ENCODE measurements at regions not wholly inside any gene's neighbourhood (a gene's known extent, or its start where the extent isn't known, plus 50 kb on each side); places are given as distances from the start of the nearest gene placed in this dataset.

GRCh38 chr4:81667539-81667938, 195.8 kb upstream of the RASGEF1B start:
- DNase-seq (ENCODE audit: low read depth in 1 of 2, low spot score in 1 of 2), result no peak
- TF ChIP-seq CTCF (IDR thresholded peaks at IDR 0.05; ENCODE audit: low read depth, low read length), result no peak
- Histone ChIP-seq H3K27me3 (no peaks in the 10 kb centered on the region), H3K27ac (no peak overlapping the region), H3K4me1 (ENCODE audit: low read depth) (no peaks in the 10 kb centered on the region), H3K9me3 (ENCODE audit: low read depth) (no peaks in the 10 kb centered on the region), H3K36me3 (no peaks in the 10 kb centered on the region), H3K4me3 (no peak overlapping the region)

GRCh38 chr4:81666491-81666890, 194.8 kb upstream of the RASGEF1B start:
- H3K27ac ChIP-seq, result no peak overlapping the region
- no peak for TF ChIP-seq CTCF (IDR thresholded peaks at IDR 0.05; ENCODE audit: low read depth, low read length)
- H3K36me3 ChIP-seq, result no peaks in the 10 kb centered on the region
- no peaks in the 10 kb centered on the region for H3K9me3 ChIP-seq (ENCODE audit: low read depth)
- no peaks in the 10 kb centered on the region for H3K27me3 ChIP-seq
- no peak overlapping the region for H3K4me3 ChIP-seq
- no peak for DNase-seq (ENCODE audit: low read depth in 1 of 2, low spot score in 1 of 2)
- H3K4me1 ChIP-seq (ENCODE audit: low read depth), result no peaks in the 10 kb centered on the region

- Histone ChIP-seq H3K9me3 (ENCODE audit: low read depth) (no peaks in the 10 kb centered on the region), H3K36me3 (no peaks in the 10 kb centered on the region), H3K27me3 (no peaks in the 10 kb centered on the region), H3K4me1 (ENCODE audit: low read depth) (no peaks in the 10 kb centered on the region), H3K4me3 (no peak overlapping the region), H3K27ac (no peak overlapping the region)
- TF ChIP-seq CTCF (IDR thresholded peaks at IDR 0.05; ENCODE audit: low read depth, low read length), result no peak
- DNase-seq (ENCODE audit: low read depth in 1 of 2, low spot score in 1 of 2), result no peak
These were observed 193.9 kb upstream of the RASGEF1B start for GRCh38 chr4:81665649-81666048.

- H3K4me1 ChIP-seq (ENCODE audit: low read depth), result no peaks in the 10 kb centered on the region
- H3K27me3 ChIP-seq, result no peaks in the 10 kb centered on the region
- no peaks in the 10 kb centered on the region for H3K9me3 ChIP-seq (ENCODE audit: low read depth)
- H3K4me3 ChIP-seq, result no peak overlapping the region
- TF ChIP-seq CTCF (IDR thresholded peaks at IDR 0.05; ENCODE audit: low read depth, low read length), result no peak
- H3K36me3 ChIP-seq, result no peaks in the 10 kb centered on the region
- no peak for DNase-seq (ENCODE audit: low read depth in 1 of 2, low spot score in 1 of 2)
- H3K27ac ChIP-seq, result no peak overlapping the region
These were observed 193.3 kb upstream of the RASGEF1B start for GRCh38 chr4:81665045-81665444.

- DNase-seq (ENCODE audit: low read depth in 1 of 2, low spot score in 1 of 2), result peak; percentile 22 to 33
- Histone ChIP-seq H3K36me3 (no peaks in the 10 kb centered on the region), H3K9me3 (ENCODE audit: low read depth) (no peaks in the 10 kb centered on the region), H3K4me1 (ENCODE audit: low read depth) (no peaks in the 10 kb centered on the region), H3K27ac (no peak overlapping the region), H3K27me3 (no peaks in the 10 kb centered on the region), H3K4me3 (no peak overlapping the region)
- TF ChIP-seq CTCF (IDR thresholded peaks at IDR 0.05; ENCODE audit: low read depth, low read length), result no peak
These were observed 192.4 kb upstream of the RASGEF1B start for GRCh38 chr4:81664079-81664478.

GRCh38 chr4:81663368-81663767, 191.7 kb upstream of the RASGEF1B start:
- H3K9me3 ChIP-seq (ENCODE audit: low read depth), result no peaks in the 10 kb centered on the region

More at GRCh38 chr4:81663368-81663767, 191.7 kb upstream of the RASGEF1B start:
- Histone ChIP-seq H3K4me3 (no peak overlapping the region), H3K4me1 (ENCODE audit: low read depth) (no peaks in the 10 kb centered on the region), H3K36me3 (no peaks in the 10 kb centered on the region), H3K27me3 (no peaks in the 10 kb centered on the region), H3K27ac (no peak overlapping the region)
- DNase-seq (ENCODE audit: low read depth in 1 of 2, low spot score in 1 of 2), result peak in 1 of 2 donors; percentile 55
- no peak for TF ChIP-seq CTCF (IDR thresholded peaks at IDR 0.05; ENCODE audit: low read depth, low read length)

Data from cardiac muscle cell (in vitro differentiated cells and primary cell).